Gastroesophageal sphincter (tissue), 3 donors: ENCODE measurements at regions not wholly inside any gene's neighbourhood (a gene's known extent, or its start where the extent isn't known, plus 50 kb on each side); places are given as distances from the start of the nearest gene placed in this dataset.

Source experiments
- CTCF ChIP-seq, 4 experiments: fragments of 200-600 bp in 2 of 4; fragments of 450-650 bp in 2 of 4; sonication (generic) in 1 of 4; IDR thresholded peaks; one replicate each; pipeline ENCODE4 v1.5.1; 2017 to 2019; ENCODE audit warnings: antibody characterized with exemption in 4 of 4, mild to moderate bottlenecking in 2 of 4, moderate library complexity in 2 of 4
- POLR2A ChIP-seq, 2 donors: fragments of 450-650 bp; IDR thresholded peaks; one replicate each; pipeline ENCODE4 v1.6.1; 2017; ENCODE audit warnings: antibody characterized with exemption in 2 of 2, mild to moderate bottlenecking in 2 of 2, moderate library complexity in 1 of 2
- POLR2AphosphoS5 ChIP-seq: sonication (generic); formaldehyde crosslinking; IDR thresholded peaks from one replicate; pipeline ENCODE4 v1.6.1; 2017; ENCODE audit warnings: antibody characterized with exemption

GRCh38 chr20:59482351-59483187, 121.8 kb upstream of the PHACTR3 start:
- no peak for TF ChIP-seq POLR2AphosphoS5
- no peak for TF ChIP-seq CTCF (IDR thresholded peaks at IDR 0.05)
- no peak for TF ChIP-seq POLR2A (IDR thresholded peaks at IDR 0.05)
